ENCODE measurements at regions not wholly inside any gene's neighbourhood (a gene's known extent, or its start where the extent isn't known, plus 50 kb on each side); places are given as distances from the start of the nearest gene placed in this dataset.

GRCh38 chr2:107595285-107595684 lies 231.4 kb upstream of the RGPD4 start:
- TF ChIP-seq POLR2A (IDR thresholded peaks at IDR 0.05; ENCODE audit: low read depth) (no peak), CTCF (IDR thresholded peaks at IDR 0.05) (no peak)

All from esophagus muscularis mucosa (tissue), 3 donors.